ENCODE measurements at regions not wholly inside any gene's neighbourhood (a gene's known extent, or its start where the extent isn't known, plus 50 kb on each side); places are given as distances from the start of the nearest gene placed in this dataset.

DNA sequence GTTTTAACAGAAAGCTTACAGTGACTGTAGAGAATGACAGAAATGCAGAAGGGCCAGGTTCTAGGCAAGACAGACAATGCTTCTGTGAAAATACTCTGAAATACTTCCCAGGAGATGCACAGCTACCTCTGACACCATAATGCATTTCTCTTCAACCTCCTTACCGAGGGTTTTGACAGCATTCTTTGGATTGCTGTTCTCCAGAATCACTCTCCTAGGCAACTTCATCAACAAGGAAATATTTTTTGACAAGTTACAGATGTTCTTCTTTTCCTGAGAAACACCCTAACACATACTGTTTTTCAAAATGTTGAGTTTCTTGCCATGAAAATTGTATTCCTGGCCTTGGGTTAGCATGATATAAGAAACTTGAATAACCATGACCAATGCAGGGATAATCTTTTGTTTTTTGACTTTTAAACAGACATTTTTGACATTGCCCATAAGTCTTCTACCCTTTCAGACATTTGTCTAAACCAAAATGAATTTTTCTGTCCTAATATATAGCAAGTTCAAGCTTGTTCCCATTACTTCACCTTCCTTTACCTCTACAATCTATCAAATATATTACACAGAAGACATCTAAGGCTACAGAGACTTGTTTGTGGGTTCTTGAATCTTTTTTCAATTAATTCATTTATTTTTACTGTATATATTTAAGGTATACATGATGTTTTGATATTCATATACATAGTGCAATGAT, 108.1 kb downstream of the CCDC34 start:
- no peaks in the 10 kb centered on the region for H3K36me3 Mint-ChIP-seq (ENCODE audit: low read depth)
- no peaks in the 10 kb centered on the region for H3K9me3 Mint-ChIP-seq
- no peak for DNase-seq
- H3K4me1 Mint-ChIP-seq, result no peaks in the 10 kb centered on the region
- no peak overlapping the region for H3K27ac Mint-ChIP-seq
- peaks cover 6% of the 10 kb centered on the region for H3K27me3 Mint-ChIP-seq
- no peak overlapping the region for H3K4me3 Mint-ChIP-seq
- CTCF ChIA-PET, result no interaction called here
- POLR2A ChIA-PET, result no interaction called here

DNA sequence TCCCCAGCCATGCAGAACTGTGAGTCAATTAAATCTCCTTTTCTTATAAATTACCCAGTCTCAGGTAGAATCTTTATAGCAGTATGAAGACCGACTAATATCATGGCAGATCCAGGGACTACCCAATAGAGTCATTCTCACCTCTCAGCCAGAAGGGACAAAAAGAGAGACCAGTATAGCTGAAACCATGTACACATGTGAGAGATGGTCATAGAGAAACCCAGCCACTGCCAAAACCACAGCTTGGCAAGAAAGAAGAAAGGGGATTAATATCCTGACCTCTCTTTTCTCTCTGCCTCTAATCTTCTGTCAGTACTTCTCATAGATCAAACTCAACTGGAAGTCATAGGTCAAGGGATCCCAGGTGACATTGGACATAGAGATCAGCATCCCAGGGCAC, 109.8 kb downstream of the CCDC34 start:
- CTCF ChIA-PET, result no interaction called here
- Mint-ChIP-seq H3K27me3 (peaks cover 6% of the 10 kb centered on the region), H3K4me1 (no peaks in the 10 kb centered on the region), H3K4me3 (no peak overlapping the region), H3K36me3 (ENCODE audit: low read depth) (no peaks in the 10 kb centered on the region), H3K27ac (no peak overlapping the region), H3K9me3 (no peaks in the 10 kb centered on the region)
- no peak for DNase-seq
- POLR2A ChIA-PET, result no interaction called here

DNA sequence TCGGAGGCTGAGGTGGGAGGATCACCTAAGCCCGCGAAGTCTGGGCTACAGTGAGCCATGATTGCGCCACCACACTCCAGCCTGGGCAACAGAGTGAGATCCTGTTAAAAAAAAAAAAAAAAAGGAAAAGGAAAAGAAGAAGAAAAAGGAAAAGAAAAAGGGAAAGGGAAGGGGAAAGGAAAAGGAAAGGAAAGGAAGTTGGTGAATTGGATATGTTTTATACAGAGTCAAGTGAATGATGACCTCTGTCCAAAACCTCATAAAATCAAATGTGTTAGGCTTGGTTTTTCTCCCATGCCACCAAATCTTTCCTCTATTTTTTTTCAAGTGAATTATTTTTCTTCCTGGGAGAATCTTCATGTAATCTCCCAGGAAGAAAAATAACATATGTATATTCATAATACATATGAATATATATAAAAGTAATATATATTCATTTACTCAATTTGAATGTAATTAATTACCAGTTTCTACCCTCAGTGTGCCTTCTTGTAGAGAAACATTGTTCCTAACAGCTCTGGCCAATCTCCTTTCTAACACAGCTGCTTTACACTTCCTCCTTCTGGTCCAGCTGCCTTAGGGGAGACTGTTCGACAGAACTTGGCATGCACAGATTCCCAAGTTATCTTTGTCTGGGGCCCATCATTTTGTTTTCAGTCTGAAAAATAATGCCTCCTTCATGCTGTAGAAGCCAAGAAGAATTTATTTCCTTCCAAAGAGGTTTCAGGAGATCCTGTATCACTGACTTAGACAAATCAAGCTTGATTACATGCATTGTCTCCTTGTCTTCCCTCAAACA, 111.9 kb downstream of the CCDC34 start:
- H3K27me3 Mint-ChIP-seq, result no peaks in the 10 kb centered on the region
- H3K4me1 Mint-ChIP-seq, result no peaks in the 10 kb centered on the region
- DNase-seq, result no peak
- H3K27ac Mint-ChIP-seq, result no peak overlapping the region
- H3K4me3 Mint-ChIP-seq, result no peak overlapping the region
- no peaks in the 10 kb centered on the region for H3K9me3 Mint-ChIP-seq
- ChIA-PET POLR2A (no interaction called here), CTCF (no interaction called here)
- H3K36me3 Mint-ChIP-seq (ENCODE audit: low read depth), result no peaks in the 10 kb centered on the region

DNA sequence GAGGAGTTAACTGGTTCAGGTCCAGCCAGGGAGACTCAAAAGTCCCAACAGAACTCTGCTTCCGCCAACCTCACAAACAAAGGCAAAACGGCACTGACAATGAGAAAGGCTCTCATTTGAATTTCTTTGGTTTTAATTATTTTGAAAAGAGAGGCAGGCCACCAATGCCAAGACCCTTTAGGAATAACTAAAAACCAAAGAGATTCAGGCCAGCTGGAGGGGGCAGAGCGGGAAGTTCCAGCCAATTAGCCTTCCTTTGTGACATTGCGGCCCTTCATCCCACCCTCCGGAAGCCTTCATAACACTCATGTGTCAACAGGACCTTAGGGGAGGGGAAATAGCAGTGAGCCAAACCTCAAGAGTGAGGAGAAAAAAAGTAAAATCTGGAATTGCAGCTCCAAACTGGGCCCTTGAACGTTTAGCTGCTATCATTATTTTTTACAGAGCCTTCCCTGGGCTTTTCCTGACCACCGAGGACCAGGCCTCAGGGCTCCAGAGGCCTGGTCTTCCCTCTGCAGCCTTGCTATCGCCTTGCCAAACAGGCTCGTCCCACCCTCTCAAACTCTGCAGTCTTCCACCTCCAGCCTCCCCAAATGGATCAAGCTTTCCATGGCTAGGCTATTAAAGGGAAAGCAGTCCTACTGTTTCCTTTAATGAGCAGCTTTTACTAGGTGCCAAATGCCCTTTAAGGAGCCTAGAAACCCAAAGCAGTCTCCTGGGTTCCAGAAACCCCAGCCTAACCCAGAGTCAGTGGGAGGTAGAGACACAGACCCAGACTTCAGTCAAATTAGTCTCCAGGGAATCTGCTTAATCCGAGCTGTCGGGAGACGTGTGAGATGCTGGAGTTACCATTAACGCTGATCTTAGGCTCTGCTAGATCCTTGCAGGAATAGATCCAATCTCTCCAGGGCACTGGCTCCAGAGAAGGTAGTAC, 114.2 kb downstream of the CCDC34 start:
- no peaks in the 10 kb centered on the region for H3K36me3 Mint-ChIP-seq (ENCODE audit: low read depth)
- H3K27me3 Mint-ChIP-seq, result no peaks in the 10 kb centered on the region
- H3K4me1 Mint-ChIP-seq, result no peaks in the 10 kb centered on the region
- ChIA-PET CTCF (no interaction called here), POLR2A (no interaction called here)
- no peak overlapping the region for H3K4me3 Mint-ChIP-seq
- no peak overlapping the region for H3K27ac Mint-ChIP-seq
- no peaks in the 10 kb centered on the region for H3K9me3 Mint-ChIP-seq
- no peak for DNase-seq

DNA sequence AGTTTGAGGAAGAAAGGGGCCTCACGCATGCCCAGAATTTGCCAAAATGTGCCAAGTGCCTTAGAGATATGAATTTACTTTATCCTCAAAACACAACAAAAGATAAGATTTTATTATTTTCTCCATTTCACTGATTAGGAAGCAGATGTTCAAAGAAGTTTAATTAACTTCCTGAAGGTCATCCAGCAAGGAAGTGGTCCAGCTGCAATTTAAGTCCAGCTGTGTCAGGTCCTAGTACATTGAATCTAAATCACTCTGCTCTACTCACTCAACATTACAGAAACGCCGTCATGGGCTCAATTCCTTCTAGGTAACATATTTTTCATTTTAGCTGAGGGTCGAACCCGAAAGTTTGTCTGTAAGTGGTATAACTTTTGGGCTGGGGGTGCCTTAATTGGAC, 115.4 kb downstream of the CCDC34 start:
- Mint-ChIP-seq H3K27ac (no peak overlapping the region), H3K9me3 (no peaks in the 10 kb centered on the region), H3K36me3 (ENCODE audit: low read depth) (no peaks in the 10 kb centered on the region), H3K4me3 (no peak overlapping the region), H3K27me3 (no peaks in the 10 kb centered on the region), H3K4me1 (no peaks in the 10 kb centered on the region)
- ChIA-PET POLR2A (no interaction called here), CTCF (interaction anchor here (0.9 kb wide), 1 partner anchor 16 kb away, joined by 4 read pairs; no protein-coding TSS in a partner anchor)
- no peak for DNase-seq

DNA sequence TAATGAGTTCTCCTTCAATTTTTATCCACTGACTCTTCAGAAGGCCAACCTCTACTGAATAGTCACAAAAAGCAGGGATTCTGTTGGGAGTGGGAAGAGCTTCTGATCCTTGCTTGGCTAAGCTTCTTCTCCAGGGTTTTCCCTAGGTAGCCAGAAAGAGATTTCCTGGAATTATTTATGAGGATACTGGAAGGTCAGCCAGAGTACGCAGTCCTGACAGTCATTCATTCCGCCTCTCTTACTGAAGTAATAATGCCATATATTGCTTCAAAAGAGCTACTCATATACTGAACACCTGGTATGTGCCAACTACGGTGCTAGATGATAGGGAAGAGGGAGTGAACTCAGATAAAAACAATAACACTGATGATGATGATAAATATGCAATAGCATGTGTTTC, 116.1 kb downstream of the CCDC34 start:
- ChIA-PET CTCF (interaction anchor here (0.9 kb wide), 1 partner anchor 16 kb away, joined by 4 read pairs; no protein-coding TSS in a partner anchor), POLR2A (no interaction called here)
- no peaks in the 10 kb centered on the region for H3K27me3 Mint-ChIP-seq
- no peak overlapping the region for H3K4me3 Mint-ChIP-seq
- no peak overlapping the region for H3K27ac Mint-ChIP-seq
- H3K4me1 Mint-ChIP-seq, result no peaks in the 10 kb centered on the region
- no peaks in the 10 kb centered on the region for H3K9me3 Mint-ChIP-seq
- no peak for DNase-seq
- no peaks in the 10 kb centered on the region for H3K36me3 Mint-ChIP-seq (ENCODE audit: low read depth)

DNA sequence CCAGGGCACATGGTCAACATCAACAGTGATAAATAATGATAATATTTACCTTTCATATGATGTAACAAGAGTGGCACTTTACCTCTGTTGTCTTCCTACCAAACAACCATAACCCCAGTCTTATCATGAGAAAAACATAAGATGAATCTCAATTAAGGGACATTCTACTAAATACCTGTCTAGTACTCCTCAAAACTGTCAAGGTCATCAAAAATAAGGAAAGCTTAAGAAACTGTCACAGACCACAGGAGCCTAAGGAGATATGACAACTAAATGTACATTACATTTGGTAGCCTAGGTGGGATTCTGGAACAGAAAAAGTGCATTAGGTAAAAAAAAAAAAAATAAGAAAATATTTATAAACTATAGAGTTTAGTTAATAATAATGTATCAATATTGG, 118.1 kb downstream of the CCDC34 start:
- H3K9me3 Mint-ChIP-seq, result no peaks in the 10 kb centered on the region
- no peaks in the 10 kb centered on the region for H3K27me3 Mint-ChIP-seq
- ChIA-PET POLR2A (no interaction called here), CTCF (no interaction called here)
- H3K4me1 Mint-ChIP-seq, result no peaks in the 10 kb centered on the region
- DNase-seq, result no peak
- no peak overlapping the region for H3K4me3 Mint-ChIP-seq
- no peak overlapping the region for H3K27ac Mint-ChIP-seq
- H3K36me3 Mint-ChIP-seq (ENCODE audit: low read depth), result no peaks in the 10 kb centered on the region

DNA sequence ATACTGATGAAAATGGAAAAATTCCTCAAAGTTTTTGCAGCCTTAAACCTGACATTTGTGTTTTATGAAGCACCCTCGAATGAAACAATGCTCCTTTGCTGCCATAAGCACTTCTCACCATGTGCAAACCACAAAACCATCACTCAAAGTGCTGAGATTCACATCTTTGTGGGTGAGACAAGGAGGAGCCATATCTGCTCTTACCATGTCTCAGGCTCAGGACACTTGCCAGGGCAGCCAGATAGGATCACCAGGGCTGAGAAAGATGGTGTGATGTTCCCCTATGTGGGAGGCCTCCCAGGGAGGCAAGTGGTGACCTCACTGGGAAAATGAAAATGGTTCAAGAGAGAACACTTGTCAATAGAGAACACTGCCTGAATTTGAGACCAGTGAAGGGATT, 120.4 kb downstream of the CCDC34 start:
- ChIA-PET POLR2A (no interaction called here), CTCF (interaction anchor here (1.0 kb wide), 1 partner anchor 9 kb away, joined by 3 read pairs; no protein-coding TSS in a partner anchor)
- no peak overlapping the region for H3K4me3 Mint-ChIP-seq

DNA sequence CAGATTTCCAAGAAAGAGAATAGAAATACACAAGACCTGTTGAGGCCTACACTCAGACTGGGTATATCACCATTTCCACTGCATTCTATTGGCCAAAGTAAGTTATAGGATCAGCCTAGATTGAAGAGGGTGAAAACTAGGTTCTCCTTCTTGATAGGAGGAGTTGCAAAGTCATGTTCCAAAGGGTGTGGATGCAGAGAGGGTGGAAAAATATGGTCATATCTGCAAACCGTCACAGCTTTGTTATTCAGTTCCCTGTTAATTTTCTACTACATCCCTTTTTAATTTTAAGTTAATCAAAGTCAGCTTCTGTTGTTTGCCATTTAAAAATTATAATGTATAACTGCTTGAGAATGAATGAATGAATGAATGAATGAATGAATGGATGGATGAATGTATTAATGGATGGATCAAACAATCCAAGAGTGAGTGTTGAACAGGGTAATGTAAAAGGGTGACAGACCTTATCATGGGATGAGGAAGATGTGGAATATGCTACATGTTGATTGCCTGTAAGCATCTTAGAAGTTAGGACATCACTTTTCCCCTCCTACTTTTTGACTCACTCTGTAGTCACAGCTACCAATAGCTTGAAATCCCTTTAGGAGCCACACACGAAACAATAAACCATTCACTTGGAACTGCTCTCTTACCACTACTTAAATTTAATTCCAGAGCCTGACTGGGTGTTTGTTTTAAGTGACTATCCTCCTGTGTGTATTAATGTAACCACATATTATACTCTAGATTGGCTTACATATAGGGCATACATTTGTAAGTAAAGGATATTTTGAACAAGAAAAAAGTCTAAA, 121.5 kb downstream of the CCDC34 start:
- DNase-seq, result no peak
- Mint-ChIP-seq H3K27me3 (peaks cover 5% of the 10 kb centered on the region), H3K4me1 (no peaks in the 10 kb centered on the region), H3K9me3 (no peaks in the 10 kb centered on the region), H3K4me3 (no peak overlapping the region), H3K27ac (no peak overlapping the region), H3K36me3 (ENCODE audit: low read depth) (no peaks in the 10 kb centered on the region)
- POLR2A ChIA-PET, result no interaction called here
- CTCF ChIA-PET, result no interaction called here

More for the DNA sequence above, 120.4 kb downstream of the CCDC34 start:
- H3K36me3 Mint-ChIP-seq (ENCODE audit: low read depth), result no peaks in the 10 kb centered on the region
- H3K4me1 Mint-ChIP-seq, result no peaks in the 10 kb centered on the region
- peaks cover 5% of the 10 kb centered on the region for H3K27me3 Mint-ChIP-seq
- H3K27ac Mint-ChIP-seq, result no peak overlapping the region
- DNase-seq, result no peak
- no peaks in the 10 kb centered on the region for H3K9me3 Mint-ChIP-seq

DNA sequence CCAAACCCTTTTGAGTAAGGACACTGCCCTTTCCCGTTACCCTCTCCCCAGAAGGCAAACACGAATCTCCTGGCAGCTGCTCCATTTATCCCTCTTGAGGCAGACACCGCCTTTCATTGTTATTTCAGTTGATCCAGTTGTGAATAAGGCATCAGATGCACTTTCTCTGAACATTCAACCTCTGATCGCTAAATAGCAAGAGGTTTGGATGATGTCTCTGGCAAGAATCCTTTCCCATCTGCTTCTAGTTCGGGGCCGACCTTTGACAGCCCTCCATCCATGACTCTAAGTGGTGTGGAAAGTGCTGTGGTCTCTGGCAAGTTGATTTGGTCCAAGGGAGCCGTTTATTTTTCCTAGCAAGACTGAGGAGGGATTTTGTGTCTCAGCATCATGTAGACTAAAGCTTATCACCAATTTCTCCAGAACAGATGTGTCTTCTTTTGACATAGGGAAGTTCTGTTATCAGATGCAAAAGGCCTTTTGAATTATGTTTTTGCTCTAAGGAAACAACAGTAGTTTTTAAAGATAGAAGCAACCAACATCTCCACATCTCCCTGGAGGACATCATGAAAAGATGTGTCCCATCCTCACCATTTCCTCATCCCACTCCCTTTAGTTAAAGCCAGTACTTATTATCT, 123.6 kb downstream of the CCDC34 start:
- POLR2A ChIA-PET, result no interaction called here

DNA sequence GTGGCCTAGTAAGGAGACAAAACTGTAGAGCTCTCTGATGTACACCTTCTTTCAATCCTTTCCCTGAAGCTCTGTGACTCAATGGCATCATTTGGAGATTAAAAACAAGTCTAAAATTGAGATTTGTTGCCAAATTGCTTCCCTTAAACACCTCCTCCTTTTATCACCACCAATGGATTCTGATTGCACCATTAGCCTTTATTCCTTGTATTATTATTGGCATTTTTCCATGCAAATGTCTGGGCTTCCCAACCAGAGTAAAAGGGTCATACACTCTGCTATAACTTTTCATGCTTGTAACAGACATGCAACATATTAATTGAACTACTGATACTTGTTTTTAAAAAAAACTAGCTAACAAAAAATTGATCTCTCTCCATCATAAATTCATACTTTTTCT, 124.2 kb downstream of the CCDC34 start:
- ChIA-PET POLR2A (no interaction called here), CTCF (no interaction called here)
- H3K27me3 Mint-ChIP-seq, result peaks cover 5% of the 10 kb centered on the region
- H3K36me3 Mint-ChIP-seq (ENCODE audit: low read depth), result no peaks in the 10 kb centered on the region
- no peak for DNase-seq
- no peaks in the 10 kb centered on the region for H3K9me3 Mint-ChIP-seq
- H3K4me1 Mint-ChIP-seq, result no peaks in the 10 kb centered on the region
- H3K27ac Mint-ChIP-seq, result no peak overlapping the region
- no peak overlapping the region for H3K4me3 Mint-ChIP-seq

More for the DNA sequence above, 123.6 kb downstream of the CCDC34 start:
- H3K36me3 Mint-ChIP-seq (ENCODE audit: low read depth), result no peaks in the 10 kb centered on the region
- no peak overlapping the region for H3K27ac Mint-ChIP-seq
- no peaks in the 10 kb centered on the region for H3K4me1 Mint-ChIP-seq
- no peak overlapping the region for H3K4me3 Mint-ChIP-seq
- peaks cover 5% of the 10 kb centered on the region for H3K27me3 Mint-ChIP-seq
- CTCF ChIA-PET, result no interaction called here
- no peak for DNase-seq
- no peaks in the 10 kb centered on the region for H3K9me3 Mint-ChIP-seq

DNA sequence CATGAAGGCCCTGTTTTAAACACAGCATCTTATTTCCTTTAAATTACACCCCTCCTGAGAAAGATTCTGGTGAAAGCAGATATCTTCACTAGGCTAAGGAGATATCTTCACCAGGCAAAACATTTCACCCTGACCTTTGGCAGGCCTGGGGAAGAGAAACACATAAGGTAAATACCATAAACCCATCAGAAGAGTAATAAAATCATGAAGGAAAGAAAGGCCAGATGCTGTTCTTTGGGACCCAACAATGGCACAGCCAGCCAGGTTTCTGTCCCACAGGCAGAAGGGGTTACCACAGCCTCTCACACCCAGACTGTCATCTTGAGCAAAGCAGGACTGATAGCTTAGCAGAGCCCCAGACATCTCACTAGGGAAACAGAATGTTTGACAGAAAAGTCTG, 125.4 kb downstream of the CCDC34 start:
- Mint-ChIP-seq H3K27me3 (peaks cover 5% of the 10 kb centered on the region), H3K9me3 (no peaks in the 10 kb centered on the region)
- CTCF ChIA-PET, result no interaction called here

More for the DNA sequence above, 125.4 kb downstream of the CCDC34 start:
- Mint-ChIP-seq H3K27ac (no peak overlapping the region), H3K4me3 (no peak overlapping the region), H3K4me1 (no peaks in the 10 kb centered on the region), H3K36me3 (ENCODE audit: low read depth) (no peaks in the 10 kb centered on the region)
- POLR2A ChIA-PET, result no interaction called here
- DNase-seq, result no peak
